ENCODE measurements at regions not wholly inside any gene's neighbourhood (a gene's known extent, or its start where the extent isn't known, plus 50 kb on each side); places are given as distances from the start of the nearest gene placed in this dataset.

DNA sequence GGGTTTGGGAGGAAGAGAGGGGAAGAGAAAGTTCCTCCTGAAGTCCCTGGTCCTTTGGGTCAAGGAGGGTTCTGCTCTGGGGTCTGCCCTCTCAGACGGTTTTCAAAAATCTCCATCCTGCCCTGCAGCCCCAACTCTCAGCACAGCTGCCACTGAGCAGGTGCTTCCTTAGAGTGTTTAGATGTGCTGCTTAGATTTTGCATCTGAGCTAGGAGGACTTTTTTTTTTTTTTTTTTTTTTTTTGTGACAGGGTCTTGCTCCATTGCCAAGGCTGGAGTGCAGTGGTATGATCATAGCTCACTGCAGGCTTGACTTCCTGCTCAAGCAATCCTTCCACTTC, 324.9 kb upstream of the POU3F1 start:
- no peak overlapping the region for H3K4me3 Mint-ChIP-seq
- no peak overlapping the region for H3K27ac Mint-ChIP-seq
- H3K4me1 Mint-ChIP-seq: no peaks in the 10 kb centered on the region
- H3K27me3 Mint-ChIP-seq: peaks cover 23% of the 10 kb centered on the region
- ATAC-seq (replicated peaks): no peak
- no peaks in the 10 kb centered on the region for H3K9me3 Mint-ChIP-seq
- no peaks in the 10 kb centered on the region for H3K36me3 Mint-ChIP-seq (ENCODE audit: low read depth)

GRCh38 chr1:38370716-38371504, 324.3 kb upstream of the POU3F1 start:
- no peaks in the 10 kb centered on the region for H3K9me3 Mint-ChIP-seq
- ATAC-seq (replicated peaks): no peak
- no peaks in the 10 kb centered on the region for H3K4me1 Mint-ChIP-seq
- no peak overlapping the region for H3K4me3 Mint-ChIP-seq
- H3K36me3 Mint-ChIP-seq (ENCODE audit: low read depth): no peaks in the 10 kb centered on the region
- H3K27ac Mint-ChIP-seq: no peak overlapping the region
- peaks cover 23% of the 10 kb centered on the region for H3K27me3 Mint-ChIP-seq

- Mint-ChIP-seq H3K4me3 (no peak overlapping the region), H3K9me3 (no peaks in the 10 kb centered on the region), H3K27me3 (peaks cover 25% of the 10 kb centered on the region), H3K27ac (no peak overlapping the region), H3K4me1 (no peaks in the 10 kb centered on the region), H3K36me3 (ENCODE audit: low read depth) (no peaks in the 10 kb centered on the region)
- no peak for ATAC-seq (replicated peaks)
Observed at GRCh38 chr1:38365242-38365641, 318.6 kb upstream of the POU3F1 start.

DNA sequence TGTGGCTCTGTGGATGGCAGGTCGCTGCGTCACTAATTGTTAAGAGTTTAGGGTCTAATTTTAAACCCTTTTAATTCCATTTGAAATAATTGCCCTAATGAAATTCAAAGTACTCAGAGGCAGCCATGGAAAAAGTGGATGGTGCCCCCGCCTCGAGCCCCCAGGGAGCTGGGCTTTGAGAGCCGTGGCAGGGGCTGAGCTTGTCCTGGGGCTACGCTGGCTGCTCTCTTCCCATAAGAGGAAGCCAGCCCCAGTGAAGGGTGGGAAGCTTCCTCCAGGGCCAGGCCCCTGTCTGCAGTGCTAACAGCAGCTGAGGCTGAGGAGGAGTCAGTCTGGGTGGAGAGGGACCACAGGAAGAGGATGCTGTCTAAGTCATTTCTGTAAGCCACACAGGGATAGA, 315.0 kb upstream of the POU3F1 start:
- Mint-ChIP-seq H3K27ac (no peak overlapping the region), H3K9me3 (no peaks in the 10 kb centered on the region), H3K4me1 (no peaks in the 10 kb centered on the region), H3K36me3 (ENCODE audit: low read depth) (no peaks in the 10 kb centered on the region), H3K4me3 (no peak overlapping the region), H3K27me3 (peaks cover 21% of the 10 kb centered on the region)
- no peak for ATAC-seq (replicated peaks)

DNA sequence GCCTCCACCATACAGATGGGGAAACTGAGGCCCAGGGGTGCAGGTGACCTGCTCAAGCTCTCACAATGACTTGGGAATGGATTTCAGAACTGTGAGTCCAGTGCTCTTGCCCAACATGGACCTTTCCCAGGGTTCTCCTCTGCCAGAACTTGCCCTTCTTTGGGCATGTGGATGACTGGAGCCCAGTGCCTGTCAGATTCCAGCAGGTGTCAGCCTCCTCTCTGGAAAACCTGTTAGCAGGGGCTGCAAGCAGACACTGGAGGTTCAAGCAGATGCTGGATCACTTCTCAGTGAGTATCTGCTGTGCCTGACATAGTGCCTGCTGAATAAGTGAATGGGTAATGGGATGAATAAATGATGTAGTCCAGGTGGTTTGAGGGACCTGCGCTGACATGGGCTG, 314.2 kb upstream of the POU3F1 start:
- Mint-ChIP-seq H3K27me3 (peaks cover 21% of the 10 kb centered on the region), H3K4me1 (no peaks in the 10 kb centered on the region), H3K36me3 (ENCODE audit: low read depth) (no peaks in the 10 kb centered on the region), H3K27ac (no peak overlapping the region), H3K4me3 (no peak overlapping the region), H3K9me3 (no peaks in the 10 kb centered on the region)
- ATAC-seq (replicated peaks): no peak

GRCh38 chr1:38353956-38354355, 307.4 kb upstream of the POU3F1 start:
- no peak overlapping the region for H3K4me3 Mint-ChIP-seq
- no peaks in the 10 kb centered on the region for H3K4me1 Mint-ChIP-seq
- ATAC-seq (replicated peaks): no peak
- peaks cover 5% of the 10 kb centered on the region for H3K9me3 Mint-ChIP-seq
- H3K27me3 Mint-ChIP-seq: peaks cover 41% of the 10 kb centered on the region
- H3K36me3 Mint-ChIP-seq (ENCODE audit: low read depth): no peaks in the 10 kb centered on the region
- H3K27ac Mint-ChIP-seq: no peak overlapping the region

DNA sequence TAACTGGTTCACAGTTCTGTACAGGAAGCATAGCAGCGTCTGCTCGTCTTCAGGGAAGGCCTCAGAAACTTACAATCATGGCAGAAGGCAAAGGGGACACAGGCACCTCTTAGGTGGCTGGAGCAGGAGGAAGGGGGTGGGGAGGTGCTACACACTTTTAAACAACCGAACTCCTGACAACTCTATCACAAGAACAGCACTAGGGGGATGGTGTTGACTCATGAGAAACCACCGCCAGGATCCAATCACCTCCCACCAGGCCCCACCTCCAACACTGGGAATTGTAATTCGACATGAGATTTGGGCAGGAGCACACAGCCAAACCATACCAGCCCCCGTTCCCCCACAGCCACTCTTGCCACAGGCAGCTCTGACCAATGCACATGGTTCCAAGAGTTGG, 306.3 kb upstream of the POU3F1 start:
- H3K27ac Mint-ChIP-seq: no peak overlapping the region
- no peaks in the 10 kb centered on the region for H3K4me1 Mint-ChIP-seq
- H3K27me3 Mint-ChIP-seq: peaks cover 43% of the 10 kb centered on the region
- H3K4me3 Mint-ChIP-seq: no peak overlapping the region
- no peak for ATAC-seq (replicated peaks)
- peaks cover 13% of the 10 kb centered on the region for H3K9me3 Mint-ChIP-seq
- no peaks in the 10 kb centered on the region for H3K36me3 Mint-ChIP-seq (ENCODE audit: low read depth)

- H3K4me3 Mint-ChIP-seq: no peak overlapping the region
- no peak for ATAC-seq (replicated peaks)
- H3K4me1 Mint-ChIP-seq: no peaks in the 10 kb centered on the region
- H3K9me3 Mint-ChIP-seq: peaks cover 17% of the 10 kb centered on the region
- no peak overlapping the region for H3K27ac Mint-ChIP-seq
- H3K27me3 Mint-ChIP-seq: peaks cover 49% of the 10 kb centered on the region
- no peaks in the 10 kb centered on the region for H3K36me3 Mint-ChIP-seq (ENCODE audit: low read depth)
Observed at GRCh38 chr1:38347446-38348175, 301.0 kb upstream of the POU3F1 start.

DNA sequence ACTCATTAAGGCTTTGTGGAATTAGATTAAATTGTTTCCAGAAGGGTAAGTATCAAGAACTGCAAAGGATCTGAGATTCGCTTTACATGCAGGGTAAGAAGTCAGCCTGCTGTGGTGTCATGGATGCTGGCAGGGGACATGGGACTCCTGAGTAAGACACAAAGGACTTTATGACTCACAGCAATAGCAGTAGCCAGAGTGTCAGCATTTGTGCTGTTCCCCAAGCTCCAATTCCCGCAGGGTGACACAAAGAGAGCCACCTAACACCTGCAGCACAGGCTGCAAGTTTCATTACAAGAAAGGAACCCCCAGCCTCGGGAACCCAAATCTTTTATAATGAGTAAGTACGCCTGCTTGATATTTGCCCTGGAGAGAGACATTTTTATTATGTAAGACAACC, 298.1 kb upstream of the POU3F1 start:
- H3K4me3 Mint-ChIP-seq: no peak overlapping the region
- H3K36me3 Mint-ChIP-seq (ENCODE audit: low read depth): no peaks in the 10 kb centered on the region
- peaks cover 17% of the 10 kb centered on the region for H3K9me3 Mint-ChIP-seq
- peak; percentile 69 for ATAC-seq (replicated peaks)
- peaks cover 47% of the 10 kb centered on the region for H3K27me3 Mint-ChIP-seq
- H3K27ac Mint-ChIP-seq: no peak overlapping the region
- H3K4me1 Mint-ChIP-seq: no peaks in the 10 kb centered on the region

- H3K4me1 Mint-ChIP-seq: no peaks in the 10 kb centered on the region
- no peaks in the 10 kb centered on the region for H3K36me3 Mint-ChIP-seq (ENCODE audit: low read depth)
- no peak overlapping the region for H3K27ac Mint-ChIP-seq
- H3K9me3 Mint-ChIP-seq: peaks cover 4% of the 10 kb centered on the region
- ATAC-seq (replicated peaks): no peak
- H3K27me3 Mint-ChIP-seq: peaks cover 43% of the 10 kb centered on the region
- no peak overlapping the region for H3K4me3 Mint-ChIP-seq
Observed at GRCh38 chr1:38341694-38342093, 295.1 kb upstream of the POU3F1 start.

DNA sequence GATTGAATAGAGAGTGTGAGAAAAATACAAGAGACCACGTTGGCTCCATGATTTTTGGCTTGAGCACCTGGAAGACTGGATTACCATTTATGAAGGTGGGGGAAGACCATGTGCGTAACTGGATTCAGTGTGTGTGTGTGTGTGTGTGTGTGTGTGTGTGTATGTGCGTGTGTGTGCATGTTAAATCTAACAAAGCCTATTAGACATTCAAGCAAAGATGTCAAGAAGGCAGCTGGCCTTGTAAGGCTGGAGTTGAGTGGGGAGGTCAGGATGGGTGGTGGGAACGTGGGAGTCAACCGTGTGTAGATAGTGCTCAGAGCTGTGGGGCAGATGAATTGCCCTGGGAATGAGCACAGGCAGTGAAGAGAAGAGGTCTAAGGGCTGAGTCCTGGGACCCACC, 293.8 kb upstream of the POU3F1 start:
- Mint-ChIP-seq H3K4me3 (no peak overlapping the region), H3K36me3 (ENCODE audit: low read depth) (no peaks in the 10 kb centered on the region), H3K27me3 (peaks cover 36% of the 10 kb centered on the region)

DNA sequence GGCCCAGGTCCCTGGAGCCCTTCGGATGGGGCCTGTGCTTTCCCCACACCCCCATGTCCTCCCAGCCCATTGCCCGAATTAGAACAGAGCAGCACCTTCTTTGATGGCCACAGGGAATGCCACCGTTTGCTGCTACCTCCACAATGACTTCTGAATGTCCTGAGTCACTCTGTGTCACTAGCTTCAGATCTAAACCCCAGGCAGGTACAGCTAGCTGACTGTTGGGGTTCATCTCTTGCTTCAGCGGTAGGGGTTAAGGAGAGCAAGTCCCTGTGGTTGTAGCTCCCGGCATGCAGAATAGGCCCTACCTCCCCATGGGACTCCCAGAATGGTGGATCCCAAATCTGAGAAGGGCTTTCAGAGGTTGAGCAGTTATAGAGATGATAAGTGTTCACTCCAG, 291.1 kb upstream of the POU3F1 start:
- Mint-ChIP-seq H3K4me3 (no peak overlapping the region), H3K27ac (no peak overlapping the region), H3K4me1 (peaks cover 5% of the 10 kb centered on the region), H3K9me3 (no peaks in the 10 kb centered on the region), H3K27me3 (peaks cover 42% of the 10 kb centered on the region), H3K36me3 (ENCODE audit: low read depth) (no peaks in the 10 kb centered on the region)
- ATAC-seq (replicated peaks): no peak

More for the DNA sequence above, 293.8 kb upstream of the POU3F1 start:
- H3K4me1 Mint-ChIP-seq: no peaks in the 10 kb centered on the region
- H3K9me3 Mint-ChIP-seq: no peaks in the 10 kb centered on the region
- no peak overlapping the region for H3K27ac Mint-ChIP-seq
- ATAC-seq (replicated peaks): no peak

DNA sequence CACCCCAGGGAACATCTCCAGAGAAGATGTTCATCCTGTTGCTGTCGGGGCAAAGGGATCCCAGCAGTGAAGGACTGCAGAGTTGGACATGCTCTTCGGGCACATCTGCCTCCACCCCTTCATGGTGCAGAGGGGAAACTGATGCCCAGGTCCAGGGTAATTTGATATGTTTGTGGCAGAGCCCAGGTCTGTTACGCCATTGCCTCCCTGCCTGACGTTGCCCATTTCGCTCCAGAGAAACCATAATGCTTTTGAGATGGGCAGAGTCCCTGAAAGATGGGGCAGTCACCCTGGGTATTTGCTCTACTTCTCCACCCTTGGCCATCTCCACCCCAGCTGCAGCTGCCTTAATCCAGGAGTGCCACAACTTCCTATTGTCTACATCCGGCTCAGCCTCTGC, 290.4 kb upstream of the POU3F1 start:
- Mint-ChIP-seq H3K27ac (no peak overlapping the region), H3K9me3 (no peaks in the 10 kb centered on the region), H3K4me3 (no peak overlapping the region), H3K36me3 (ENCODE audit: low read depth) (no peaks in the 10 kb centered on the region), H3K4me1 (peaks cover 5% of the 10 kb centered on the region), H3K27me3 (peaks cover 37% of the 10 kb centered on the region)
- no peak for ATAC-seq (replicated peaks)

GRCh38 chr1:38336301-38336923, 289.8 kb upstream of the POU3F1 start:
- no peak for ATAC-seq (replicated peaks)
- Mint-ChIP-seq H3K9me3 (no peaks in the 10 kb centered on the region), H3K27me3 (peaks cover 35% of the 10 kb centered on the region), H3K27ac (no peak overlapping the region), H3K4me3 (no peak overlapping the region), H3K4me1 (peaks cover 5% of the 10 kb centered on the region), H3K36me3 (ENCODE audit: low read depth) (no peaks in the 10 kb centered on the region)

Measured in activated T-helper 17 cell treated with anti-CD3 and anti-CD28 coated beads, Interleukin-2, amount 50 U/mL, for 72 hours (primary cell).